Jurkat, Clone E6-1 (cell line): ENCODE measurements at regions not wholly inside any gene's neighbourhood (a gene's known extent, or its start where the extent isn't known, plus 50 kb on each side); places are given as distances from the start of the nearest gene placed in this dataset.
"Not testable (repeated sequence)": the region's sequence is repeated elsewhere in the genome, so short reads cannot be mapped to it uniquely, and the experiment has no call there.

Experiments
- DNase-seq: peaks from one replicate; pipeline ENCODE4 v3.0.0-alpha.2; 2011; ENCODE audit warnings: low read depth, low spot score
- H3K4me3 ChIP-seq: 2 replicates; pipeline ENCODE4 v1.5.1; 2011; ENCODE audit warnings: mild to moderate bottlenecking, low read length, control low read depth, moderate library complexity

DNA sequence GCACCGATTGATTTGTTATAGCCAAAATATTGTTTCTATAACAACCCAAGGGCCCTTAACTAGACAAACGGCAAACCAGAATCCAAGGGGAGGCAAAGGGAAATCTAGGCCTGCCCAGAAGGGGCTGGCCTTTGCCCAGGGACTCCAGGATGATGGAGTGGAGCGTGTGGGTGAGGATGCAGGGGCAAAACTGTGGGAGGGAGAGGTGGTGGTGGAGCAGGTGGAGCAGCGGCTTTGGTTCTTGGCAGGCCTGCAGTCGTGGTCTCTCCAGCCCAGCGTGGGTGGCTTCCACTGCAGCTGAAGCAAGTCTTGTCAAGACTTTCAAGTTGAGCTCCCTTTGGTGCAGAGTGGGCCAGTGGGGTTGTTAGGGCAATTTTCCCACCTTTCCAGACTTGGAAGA is 98.6 kb upstream of the TBCA start:
- H3K4me3 ChIP-seq, result no peak overlapping the region
- no peak for DNase-seq

DNA sequence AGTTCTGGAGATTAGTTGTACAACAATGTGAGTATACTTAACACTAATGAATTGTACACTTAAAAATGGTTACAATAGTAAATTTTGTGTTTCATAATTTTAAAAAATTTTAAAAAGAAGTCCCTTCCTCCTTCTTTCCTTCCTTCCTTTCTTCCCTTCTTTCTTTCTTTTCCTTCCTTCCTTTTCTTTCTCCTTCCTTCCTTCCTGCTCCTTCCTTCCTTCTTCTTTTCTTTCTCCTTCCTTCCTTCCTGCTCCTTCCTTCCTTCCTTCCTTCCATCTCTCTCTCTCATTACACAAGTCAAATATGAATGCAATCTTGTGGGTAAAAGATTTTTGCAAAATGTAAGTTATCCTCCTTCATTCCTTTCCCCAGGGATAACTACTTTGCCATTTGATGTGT is 97.1 kb upstream of the TBCA start:
- H3K4me3 ChIP-seq, result no peak overlapping the region
- no peak for DNase-seq

DNA sequence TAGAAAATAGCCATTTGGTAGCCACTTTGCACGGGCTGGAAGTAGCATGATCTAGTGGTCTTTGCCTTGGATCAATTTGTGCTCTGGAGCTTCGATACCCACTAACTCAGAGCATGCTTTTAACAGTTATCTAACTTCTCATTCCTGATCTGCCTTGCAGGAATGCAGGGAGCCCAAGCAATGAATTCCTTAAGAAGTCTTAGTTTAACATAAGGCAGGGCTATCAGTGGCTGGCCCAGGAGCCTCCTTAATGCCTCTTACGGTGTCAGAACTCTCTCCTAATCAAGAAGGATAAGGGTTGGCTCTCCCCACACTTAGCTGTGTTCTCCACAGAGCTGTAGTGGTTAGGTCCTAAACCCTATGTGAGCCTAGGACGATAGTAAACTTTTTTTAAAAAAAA is 95.8 kb upstream of the TBCA start:
- no peak overlapping the region for H3K4me3 ChIP-seq
- DNase-seq, result no peak

DNA sequence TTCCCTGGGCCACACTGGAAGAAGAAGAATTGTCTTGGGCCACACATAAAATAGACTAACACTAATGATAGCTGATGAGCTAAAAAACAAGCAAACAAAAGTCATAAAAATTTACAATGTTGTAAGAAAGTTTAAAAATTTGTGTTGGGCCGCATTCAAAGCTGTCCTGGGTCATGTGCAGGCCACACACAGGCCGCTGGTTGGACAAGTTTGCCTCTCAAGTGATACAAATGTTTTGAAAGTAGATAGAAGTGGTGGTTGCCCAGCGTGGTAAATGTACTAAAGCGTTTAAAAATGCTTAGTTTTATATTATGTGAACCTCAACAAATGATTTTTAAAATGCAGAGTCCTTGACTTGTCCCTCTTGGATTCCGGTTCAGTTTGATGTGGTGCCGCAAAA is 94.9 kb upstream of the TBCA start:
- H3K4me3 ChIP-seq, result no peak overlapping the region
- no peak for DNase-seq

DNA sequence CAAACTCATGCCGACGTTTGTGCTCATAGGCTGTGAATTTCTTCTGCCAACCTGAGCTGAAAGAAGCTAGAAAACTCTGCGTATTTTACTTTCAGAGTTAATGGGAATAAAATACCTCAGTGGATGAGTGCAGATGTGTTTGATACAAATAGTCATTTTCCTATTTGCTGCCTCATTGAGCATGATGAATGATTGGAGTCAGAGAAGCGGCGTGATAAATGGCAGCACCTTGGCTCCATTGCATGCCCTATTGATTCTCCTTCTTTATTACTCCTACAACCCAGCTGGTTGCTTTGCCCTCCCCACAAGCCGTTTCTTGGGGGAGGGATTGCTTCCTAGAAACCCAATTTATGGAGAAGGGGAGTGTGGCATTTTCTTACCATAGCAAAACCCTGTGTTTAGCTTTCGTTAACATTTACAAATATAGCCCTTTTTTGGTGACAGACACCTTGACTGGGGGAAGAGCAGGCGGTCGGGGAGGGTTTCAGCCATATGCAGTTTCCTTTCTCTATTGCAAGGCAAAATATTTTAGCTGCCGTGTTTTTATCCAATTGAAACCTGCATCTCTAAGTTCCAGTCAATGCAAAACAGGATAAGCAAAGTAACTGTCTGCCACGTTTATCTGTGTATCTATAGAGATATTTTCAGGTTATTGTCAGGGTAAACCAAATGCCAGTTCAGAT is 93.1 kb upstream of the TBCA start:
- H3K4me3 ChIP-seq, result no peak overlapping the region
- DNase-seq, result no peak

DNA sequence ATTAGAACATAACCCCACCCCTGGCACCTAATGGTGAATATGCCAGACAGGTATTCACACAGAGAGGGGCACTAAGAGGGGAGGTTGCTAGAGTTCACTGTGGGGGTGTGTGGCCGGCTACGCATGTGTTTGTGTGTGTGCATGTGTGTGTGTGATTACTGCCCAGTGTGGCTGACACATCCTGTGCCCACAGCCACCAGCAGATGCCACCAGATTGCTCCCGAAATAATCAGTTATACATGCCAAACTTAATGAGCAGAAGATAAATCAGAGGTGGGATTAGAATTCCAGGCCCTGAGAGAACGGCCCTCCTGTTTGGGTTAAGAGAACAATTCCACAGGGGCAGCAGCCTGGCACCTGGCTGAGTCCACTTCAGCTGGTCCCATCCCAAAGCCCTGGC is 91.8 kb upstream of the TBCA start:
- no peak for DNase-seq
- no peak overlapping the region for H3K4me3 ChIP-seq

DNA sequence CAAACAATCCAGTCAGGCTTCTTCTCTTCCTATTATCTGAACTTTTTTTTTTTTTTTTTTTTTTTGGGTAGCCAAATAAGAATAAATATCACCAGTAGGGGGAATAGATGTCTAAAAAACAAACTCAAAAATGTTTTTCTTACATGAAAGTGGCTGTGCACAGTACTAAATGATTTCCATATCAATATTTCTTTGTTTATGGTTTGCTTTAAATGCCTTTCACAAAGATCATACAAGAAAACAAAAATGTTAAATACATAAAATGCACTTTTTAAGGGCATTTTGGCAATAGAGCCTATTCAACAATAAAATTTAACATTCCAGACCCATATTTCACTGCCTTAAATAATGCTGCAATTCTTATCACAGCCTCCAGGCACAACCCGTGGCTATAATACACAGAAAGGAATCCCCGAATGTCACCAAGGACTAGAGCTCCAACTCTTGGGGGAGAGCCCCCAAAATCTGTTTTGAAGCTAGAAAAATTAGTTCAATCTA is 91.1 kb upstream of the TBCA start:
- no peak overlapping the region for H3K4me3 ChIP-seq
- DNase-seq, result peak; percentile 16

DNA sequence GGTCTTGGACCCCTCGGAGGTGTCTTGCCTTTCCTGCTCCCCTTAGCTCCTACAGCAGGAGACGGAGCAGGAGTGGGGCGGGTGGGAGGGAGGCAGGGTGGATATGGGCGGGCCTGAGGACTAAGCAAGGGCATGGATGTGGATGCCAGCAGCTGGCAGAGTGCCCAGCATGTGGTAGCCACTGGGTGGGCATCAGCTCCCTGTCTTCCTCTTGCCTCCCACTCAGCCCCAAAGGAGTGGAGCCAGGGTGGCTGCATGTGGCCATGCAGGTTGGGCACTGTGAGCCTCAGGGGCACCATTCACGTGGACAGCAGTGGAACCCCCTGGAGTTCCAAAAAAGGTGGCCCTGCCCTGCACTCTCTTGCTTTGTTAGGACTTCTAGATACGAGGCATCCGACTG is 90.1 kb upstream of the TBCA start:
- H3K4me3 ChIP-seq, result no peak overlapping the region

DNA sequence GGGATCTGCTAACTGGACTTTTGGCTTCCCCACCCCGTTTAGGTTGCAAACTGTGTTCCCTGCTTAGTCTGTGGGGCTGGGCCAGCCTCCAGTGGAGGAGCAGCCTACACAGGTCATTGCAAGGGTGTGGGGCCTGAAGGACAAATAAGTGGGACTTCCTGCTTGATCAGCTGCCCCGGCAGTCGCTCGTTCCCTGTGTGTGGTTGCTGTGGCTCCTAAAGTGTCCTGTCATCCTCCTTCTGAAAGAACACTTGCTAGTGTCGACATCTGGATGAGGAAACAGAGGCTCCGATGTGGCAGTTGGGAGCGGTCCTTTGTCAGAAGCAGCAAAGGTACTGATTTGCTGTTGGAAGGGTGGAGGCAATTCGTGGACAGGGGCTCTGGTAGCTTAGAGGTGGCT is 88.9 kb upstream of the TBCA start:
- DNase-seq, result no peak
- H3K4me3 ChIP-seq, result no peak overlapping the region

More for the DNA sequence above, 90.1 kb upstream of the TBCA start:
- DNase-seq, result no peak

DNA sequence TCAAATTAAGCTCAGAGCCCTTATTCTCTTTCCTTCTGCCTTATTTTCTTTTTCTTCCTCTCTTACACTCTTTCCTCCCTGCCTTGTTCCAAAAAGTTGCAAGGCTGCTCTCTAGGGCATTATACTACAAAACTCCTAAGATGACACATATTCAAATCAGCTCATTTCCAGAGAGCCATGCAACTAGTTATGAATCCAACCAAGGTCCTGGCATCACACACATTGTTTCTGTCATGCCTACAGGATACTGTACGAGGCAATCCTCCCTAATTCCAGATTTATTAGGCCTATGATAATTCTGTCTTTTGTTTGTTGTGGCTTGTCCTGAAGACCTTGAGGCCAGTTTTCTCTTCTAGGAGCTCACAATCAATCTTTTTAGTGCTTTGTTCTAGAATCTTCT is 87.0 kb upstream of the TBCA start:
- DNase-seq, result no peak
- H3K4me3 ChIP-seq, result no peak overlapping the region

DNA sequence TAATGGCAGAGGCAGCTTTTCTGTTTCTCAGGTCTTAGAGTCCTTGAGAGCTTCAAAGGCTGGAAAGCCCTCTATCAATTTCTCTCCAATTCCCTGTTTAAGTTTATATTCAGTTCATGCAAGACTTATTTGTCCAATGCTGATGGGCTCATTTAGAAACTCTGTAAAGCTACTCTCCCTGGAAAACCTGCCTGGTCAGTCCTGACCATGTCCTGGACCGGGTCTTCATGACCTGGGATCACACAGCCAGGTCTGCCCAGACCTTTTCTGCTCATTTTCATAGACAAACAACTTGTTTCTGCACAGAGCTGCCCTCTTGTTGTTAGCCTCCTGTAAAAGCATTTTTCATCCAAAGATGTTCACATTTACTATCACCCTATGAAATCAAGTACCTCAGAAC is 85.4 kb upstream of the TBCA start:
- H3K4me3 ChIP-seq, result no peak overlapping the region
- no peak for DNase-seq

DNA sequence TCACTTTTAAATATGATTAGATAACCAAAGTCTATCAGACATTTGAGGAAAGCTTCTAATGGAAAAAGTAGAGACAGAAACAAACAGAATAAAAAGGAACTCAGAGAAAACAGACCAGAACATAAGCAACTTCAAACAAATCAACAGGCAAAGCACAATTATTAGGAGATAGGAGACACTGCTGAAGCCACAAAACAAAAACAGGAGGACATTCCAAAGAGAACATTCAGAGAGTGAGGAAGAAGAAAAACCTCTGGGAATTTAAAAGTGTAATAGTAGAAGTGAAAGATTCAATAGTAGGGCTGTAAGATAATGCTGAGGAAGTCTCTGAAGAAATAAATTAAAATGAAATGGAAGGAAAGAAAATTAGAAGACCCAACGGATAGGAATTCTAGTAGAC is 83.2 kb upstream of the TBCA start:
- DNase-seq, result no peak
- H3K4me3 ChIP-seq, result no peak overlapping the region

DNA sequence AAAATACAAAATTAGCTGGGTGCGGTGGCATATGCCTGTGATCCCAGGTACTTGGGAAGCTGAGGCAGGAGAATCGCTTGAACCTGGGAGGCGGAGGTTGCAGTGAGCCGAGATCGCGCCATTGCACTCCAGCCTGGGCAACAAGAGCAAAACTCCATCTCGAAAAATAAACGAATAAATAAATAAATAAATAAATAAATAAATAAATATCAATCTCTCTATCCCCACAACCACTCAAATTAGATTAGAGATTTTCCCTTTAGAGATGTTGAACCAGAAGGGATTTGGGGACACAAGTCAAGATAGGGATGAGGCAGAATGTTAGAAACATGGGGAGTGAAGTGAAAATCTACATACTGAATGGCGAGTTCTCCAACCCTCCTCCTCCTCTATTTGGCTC is 82.5 kb upstream of the TBCA start:
- DNase-seq, H3K4me3 ChIP-seq: not testable (repeated sequence)

DNA sequence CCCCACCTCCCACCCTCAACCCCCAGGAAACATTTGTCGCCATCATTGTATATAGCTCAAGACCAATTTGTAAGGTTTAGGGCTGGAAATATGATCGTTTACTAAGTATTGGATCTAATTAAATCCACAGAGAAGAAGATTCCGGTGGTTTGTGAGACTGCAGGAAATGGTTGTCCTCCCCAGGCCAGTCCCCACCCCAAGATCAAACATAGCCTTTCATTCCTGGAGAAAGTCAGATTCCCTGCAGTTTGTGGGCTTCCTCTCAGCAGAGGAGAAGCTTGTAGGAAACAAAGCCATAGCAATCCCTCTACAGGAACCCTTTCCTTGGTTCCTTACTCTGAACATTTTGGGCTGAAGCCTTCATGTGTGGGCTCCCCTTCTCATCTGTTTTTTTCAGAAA is 79.2 kb upstream of the TBCA start:
- no peak for DNase-seq
- H3K4me3 ChIP-seq, result no peak overlapping the region

DNA sequence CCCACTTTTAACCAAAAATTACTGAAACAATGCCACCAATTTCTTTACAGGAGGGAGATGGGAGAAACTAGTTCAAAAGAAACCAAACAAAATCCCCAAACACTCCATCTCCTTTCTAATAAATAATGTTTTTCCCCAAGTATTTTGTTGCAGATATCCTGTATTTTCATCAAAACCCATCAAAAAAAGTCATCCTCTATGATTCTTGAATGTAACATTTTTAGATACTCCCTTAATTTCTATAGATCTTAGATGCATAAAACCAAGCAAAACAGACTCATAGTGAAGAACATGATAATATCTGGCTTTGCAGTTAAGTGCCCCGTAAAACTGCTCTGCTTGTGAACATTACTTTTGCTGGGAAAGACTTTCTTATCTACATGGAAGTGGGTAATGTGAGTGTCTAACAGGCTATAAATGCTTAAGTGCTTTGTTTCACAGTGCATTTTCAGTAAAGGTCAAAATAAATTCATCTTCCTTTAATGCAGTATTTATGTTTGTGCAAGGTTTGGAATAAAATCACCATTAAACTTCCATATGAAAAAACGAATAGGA is 77.3 kb upstream of the TBCA start:
- DNase-seq, result no peak
- H3K4me3 ChIP-seq, result no peak overlapping the region

DNA sequence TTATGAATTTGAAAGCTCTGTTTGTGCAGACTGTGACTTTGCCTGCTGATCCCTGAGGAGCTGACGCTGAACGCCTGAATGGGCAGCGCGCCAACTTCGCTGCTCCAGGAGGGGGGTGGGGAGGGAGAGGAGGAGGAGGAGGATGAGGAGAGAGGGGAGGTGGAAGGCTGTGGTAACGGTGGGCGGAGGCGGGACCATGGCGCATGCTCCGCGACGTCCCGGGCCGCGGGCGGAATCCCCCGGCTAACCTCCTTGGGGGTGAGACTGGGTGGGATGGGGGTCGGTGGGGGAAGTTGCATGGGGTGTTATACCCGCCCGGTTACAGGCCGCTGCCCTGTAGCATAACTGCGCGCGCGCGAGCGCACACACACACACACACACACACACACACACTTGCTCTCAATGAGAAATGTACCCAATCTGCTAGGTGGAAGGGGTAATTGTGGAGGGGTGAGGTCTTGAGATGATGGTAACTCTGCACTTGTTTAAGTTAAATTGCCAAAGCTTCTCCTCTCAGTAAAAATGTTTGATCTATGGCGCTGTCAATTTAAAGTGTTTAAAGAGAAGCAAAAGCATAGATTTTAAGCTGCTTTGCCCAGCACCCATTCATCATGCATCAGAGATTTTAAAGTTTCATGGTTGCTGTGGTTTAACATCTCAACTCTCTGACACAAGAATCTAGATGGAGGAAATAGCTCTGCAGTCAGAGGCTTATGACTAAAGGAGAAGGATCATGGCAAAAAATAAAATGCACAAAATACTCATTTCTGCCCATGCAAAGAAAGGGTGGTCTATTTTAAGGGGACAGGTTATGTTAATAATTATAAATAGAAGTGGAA is 76.6 kb upstream of the TBCA start:
- peak overlapping the region; percentile 36 for H3K4me3 ChIP-seq
- peak; percentile 58 for DNase-seq

DNA sequence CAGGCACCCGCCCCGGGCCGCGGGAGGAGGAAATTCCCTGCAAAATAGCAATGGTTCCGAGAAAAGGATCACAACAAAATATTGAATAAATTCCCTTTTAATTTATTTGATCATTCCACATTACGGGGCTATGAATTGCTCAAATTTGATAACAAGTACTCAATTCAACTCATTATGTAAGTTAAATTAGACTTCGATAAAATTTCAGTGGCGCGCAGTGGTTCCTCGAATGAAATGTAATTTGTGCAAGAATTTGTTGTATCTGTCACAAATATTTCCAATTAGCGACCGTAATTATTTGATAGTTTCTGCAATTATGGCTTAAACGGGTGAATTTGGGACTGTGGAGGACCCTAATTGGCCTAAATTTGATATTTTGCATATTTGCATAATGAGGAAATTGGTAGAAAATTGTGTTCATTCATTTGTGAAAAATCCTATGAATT is 76.0 kb upstream of the TBCA start:
- DNase-seq, result no peak
- peak overlapping the region; percentile 36 for H3K4me3 ChIP-seq

DNA sequence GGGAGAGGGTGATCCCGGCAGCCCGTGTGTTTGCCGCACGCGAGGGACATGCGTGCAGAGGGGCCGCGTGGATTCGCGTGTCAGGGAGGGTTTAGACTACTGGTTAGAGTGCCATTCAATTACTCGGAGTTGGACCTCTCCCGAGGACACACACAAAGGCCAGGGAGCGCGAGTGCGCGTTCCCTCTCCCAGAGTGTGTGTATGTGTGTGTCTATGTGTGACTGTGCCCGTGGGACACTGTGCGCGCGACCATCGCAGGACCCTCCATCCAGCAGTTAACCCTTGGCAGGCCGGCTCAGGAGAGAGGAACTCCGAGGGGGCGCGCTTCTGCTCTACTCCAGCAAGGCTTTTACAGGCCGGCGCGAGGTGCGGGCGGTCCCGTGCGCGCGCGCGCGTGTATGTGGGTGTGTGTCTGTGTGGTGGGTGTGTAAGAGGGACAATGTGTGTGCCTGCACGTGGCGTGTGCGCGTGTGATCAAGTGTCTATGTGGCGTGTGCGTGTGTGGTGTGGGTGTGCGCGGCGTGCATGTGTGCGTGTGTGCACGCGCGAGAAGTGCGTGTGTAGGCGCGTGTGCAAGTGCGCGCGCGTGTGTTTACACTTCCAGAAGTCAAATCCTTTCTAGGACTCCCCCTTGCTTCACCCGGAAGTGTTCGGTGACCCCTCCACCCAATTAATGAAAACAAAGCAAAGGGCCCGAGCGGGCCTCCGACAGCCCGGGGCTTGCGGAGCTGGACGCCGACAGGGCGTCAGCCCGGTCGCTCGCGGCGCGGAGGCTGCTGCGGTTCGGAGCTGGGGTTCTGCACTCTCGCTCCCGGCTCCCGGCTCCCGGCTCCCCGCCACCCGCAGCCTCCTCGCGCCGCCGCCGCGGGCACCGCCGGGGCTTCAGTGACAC is 75.3 kb upstream of the TBCA start:
- H3K4me3 ChIP-seq, result no peak overlapping the region
- no peak for DNase-seq

DNA sequence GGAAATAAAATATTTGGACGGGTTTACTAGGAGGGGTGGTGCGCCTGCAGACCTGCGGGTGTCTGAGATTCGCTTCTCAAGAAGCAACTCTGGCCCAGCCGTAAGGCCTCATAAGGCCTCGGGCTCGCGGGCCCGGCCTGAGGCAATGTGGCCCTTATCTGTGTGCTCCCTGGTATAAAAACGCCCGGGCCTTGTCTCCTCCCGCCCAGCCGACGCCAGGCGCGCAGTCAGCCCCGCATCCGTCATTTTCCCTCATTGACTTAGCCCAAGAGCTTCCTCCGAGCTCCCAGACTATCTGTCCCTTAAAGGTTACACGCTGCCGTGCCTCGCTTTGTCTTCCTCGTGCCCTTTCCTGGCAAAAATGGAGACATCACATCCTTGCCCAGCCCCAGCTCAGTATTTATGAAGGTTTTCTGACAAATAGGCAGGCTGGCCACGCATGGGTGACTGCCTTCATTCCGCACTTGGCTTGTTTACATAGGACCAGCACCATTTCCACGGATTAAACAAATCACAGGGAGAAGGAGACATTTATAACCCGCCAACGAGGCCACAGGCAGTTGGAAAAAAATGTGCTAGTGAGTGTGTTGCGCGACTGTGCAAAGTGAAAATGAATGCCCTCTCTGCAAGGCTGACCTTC is 74.5 kb upstream of the TBCA start:
- H3K4me3 ChIP-seq, result no peak overlapping the region

More for the DNA sequence above, 74.5 kb upstream of the TBCA start:
- no peak for DNase-seq
